CMK (cell line): ENCODE measurements at regions not wholly inside any gene's neighbourhood (a gene's known extent, or its start where the extent isn't known, plus 50 kb on each side); places are given as distances from the start of the nearest gene placed in this dataset.
"Not testable (repeated sequence)": the region's sequence is repeated elsewhere in the genome, so short reads cannot be mapped to it uniquely, and the experiment has no call there.

Experiments used
- DNase-seq: peaks from one replicate; pipeline ENCODE4 v3.0.0-alpha.2; 2010; ENCODE audit warnings: low read depth

GRCh38 chr22:25281675-25282345, 62.4 kb downstream of the CRYBB2 start:
- no peak for DNase-seq

DNA sequence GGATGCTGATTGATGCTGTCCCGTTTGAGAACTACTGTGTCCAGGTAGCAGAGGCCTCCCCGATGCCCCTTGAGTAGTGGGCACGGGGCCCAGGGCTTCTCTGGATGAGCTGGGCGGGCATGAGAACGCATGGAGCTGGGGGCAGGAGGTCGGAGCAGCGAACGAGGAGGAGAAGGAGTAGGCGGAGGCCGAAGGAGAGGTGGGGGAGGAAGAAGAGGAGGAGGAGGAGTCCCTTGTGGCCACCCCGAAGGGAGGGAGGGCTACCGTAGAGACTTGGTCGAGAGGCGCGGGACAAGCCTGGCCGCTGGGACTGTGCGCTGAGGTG, 62.9 kb downstream of the CRYBB2 start:
- DNase-seq: no peak

DNA sequence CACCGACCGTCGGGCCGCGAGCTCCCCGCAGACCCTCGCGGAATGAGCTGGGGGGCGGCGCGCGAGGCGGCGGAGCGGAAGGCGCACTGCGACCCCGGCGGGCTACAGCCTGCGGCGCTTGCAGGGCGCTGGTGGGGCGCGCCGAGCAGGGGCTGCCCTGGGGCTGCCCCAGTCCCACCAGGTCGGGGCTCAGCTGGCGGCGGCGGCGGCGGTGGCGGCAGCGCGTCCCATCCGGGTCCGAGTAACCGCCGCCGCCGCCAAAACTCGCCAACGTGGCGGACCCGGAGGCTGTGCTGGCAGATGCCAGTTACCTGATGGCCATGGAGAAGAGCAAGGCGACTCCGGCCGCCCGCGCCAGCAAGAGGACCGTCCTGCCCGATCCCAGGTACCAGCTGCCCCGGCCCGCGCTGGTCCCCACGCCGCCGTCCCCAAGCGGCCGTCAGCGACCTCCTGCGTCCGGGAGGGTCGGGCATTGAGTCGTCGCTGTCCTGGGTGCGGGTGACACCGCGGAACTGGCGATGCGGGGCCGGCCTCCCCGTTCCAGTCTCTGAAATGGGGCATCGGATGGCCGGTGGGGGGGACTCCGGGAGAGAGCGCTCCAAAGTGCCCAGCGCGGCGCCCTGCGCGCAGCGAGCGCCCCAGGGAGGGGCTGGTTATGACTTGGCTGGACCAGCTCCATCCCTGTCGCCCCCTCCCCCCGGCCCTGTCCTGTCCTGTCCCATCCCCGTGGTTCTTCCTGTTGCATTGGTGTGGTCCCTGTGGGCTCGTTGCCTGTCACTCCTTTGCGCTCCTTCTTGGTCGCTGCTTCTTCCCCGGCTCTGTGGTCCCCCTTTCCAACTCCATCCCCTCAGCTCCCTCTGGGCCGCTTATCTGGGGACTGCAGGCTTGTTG, 63.5 kb downstream of the CRYBB2 start:
- DNase-seq: no peak

DNA sequence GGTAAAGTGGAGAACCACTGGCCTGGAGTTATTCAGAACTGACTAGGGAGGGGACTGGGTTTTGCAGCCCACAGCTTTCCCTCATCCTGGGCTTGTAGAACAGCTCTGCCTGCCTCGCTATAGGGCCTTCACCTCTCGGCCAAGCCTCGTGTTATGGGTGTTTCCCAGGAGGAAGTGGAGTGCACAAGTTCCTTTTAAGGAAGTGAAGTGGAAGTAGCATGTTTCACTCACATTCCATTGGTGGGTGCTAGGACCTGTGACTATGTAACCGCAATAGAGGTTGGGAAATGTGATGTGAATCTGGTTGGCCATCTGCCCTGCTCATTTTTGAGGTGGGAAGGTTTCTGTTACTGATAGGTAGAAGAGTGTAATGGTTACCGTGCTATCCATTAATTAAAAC, 69.0 kb downstream of the CRYBB2 start:
- DNase-seq: not testable (repeated sequence)

- DNase-seq: not testable (repeated sequence)
Observed at GRCh38 chr22:25301912-25302311, 82.5 kb downstream of the CRYBB2 start.

DNA sequence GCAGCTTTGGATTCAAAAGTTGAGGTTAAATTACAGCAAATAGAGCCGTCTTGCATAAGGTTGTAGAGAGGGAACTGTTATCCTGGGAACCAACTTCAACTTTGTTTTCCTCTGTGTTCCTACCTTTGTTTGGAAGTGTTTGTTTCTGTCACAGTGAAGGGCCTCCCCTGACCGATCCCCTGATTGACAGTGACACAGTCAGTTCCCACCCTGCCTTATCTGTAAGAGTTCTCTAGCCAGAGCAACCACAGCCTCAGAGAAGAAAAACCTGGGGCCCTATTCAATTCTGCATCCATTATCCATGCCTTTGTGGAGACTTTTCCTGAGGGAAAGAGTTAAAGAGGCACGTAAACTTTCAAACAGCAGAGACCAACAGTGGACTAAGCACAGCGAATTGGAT, 90.1 kb downstream of the CRYBB2 start:
- DNase-seq: not testable (repeated sequence)

GRCh38 chr22:25311924-25312323, 92.5 kb downstream of the CRYBB2 start:
- not testable (repeated sequence) for DNase-seq

DNA sequence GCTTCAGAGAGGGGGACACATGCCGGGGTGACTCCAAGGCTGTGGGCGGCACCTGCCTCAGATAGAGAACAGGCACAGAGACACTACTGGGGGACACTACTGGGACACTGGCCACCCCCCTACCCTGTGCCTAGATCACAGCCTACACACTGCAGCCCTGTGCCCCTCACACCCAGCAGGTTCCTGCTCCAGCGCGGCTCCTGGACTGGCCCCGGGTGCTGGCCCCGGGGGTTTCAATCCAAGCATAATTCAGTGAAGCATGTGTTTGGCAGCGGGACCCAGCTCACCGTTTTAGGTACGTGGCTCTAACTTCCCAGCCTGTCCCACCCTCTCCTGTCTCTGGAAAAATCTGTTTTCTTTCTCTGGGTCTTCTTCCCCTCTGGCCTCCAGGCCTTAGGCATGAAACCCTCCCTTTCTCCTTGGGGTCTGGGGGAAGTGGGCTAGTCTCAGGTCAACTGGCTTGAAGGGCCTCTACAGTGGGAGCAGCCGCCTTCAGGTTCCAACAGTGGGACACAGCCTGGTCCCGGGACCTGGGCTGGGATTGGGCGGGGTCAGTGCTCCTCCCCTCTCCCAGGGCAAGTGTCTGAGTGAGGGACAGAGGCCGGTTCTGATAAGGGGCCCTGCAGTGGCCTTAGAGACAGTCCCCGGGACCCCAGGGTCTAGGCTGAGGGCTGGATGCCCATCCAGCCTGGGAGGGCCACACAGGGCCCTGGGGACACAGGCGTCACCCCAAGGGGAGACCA, 98.8 kb downstream of the CRYBB2 start:
- DNase-seq: no peak

DNA sequence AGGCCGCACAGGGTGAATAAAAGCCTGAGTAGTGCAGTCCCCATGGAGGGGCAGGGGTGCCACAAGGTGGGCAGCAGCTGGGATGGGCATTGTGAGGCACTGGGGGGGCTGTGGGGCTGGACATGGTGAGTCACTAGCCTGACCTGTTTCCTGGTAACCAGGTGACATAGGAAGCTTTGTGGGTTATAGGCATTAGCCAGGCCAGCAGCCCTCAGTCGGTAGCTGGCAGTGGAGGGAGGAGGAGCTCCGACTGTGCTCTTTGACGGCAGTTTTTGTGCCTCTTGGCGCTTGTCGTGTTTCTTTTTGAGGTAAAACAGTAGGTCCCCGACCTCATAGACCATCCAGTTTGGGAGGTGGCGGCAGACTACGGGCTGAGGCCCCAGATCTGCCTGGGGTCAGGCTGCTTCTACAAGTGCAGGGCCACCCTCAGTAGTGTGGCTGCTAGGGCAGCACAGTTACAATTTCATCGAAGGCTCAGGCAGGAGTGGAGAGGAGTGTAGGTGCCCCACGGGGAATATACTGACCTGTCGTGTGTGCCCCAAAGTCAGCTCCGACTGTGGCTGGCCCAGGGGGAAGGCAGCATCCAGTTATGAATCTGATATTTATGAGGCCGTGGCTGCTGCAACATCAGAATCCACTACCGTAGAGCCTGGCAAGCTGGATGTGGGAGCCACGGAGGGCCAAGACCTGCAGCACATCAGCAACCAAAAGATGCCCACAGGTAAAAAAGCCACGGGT, 107.7 kb downstream of the CRYBB2 start:
- DNase-seq: no peak

DNA sequence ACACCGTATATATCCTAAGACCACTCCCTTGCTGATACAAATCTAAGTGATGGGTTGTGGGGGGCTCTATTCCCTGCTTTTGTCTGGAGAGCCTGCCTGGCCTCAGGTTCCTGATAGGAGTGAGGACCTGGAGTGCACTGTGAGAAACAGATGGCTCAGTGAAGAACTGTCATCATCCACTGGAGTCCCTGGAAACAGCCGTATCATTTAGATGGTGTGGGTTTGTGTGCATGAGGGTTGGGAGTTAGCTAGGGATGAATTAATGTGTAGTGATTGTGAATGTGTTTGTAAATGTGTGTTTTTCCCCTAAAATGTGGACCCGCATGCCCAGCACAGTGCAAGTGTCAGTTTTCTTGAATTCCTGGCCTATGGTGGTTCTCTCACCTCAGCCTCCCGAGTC, 111.6 kb downstream of the CRYBB2 start:
- no peak for DNase-seq

DNA sequence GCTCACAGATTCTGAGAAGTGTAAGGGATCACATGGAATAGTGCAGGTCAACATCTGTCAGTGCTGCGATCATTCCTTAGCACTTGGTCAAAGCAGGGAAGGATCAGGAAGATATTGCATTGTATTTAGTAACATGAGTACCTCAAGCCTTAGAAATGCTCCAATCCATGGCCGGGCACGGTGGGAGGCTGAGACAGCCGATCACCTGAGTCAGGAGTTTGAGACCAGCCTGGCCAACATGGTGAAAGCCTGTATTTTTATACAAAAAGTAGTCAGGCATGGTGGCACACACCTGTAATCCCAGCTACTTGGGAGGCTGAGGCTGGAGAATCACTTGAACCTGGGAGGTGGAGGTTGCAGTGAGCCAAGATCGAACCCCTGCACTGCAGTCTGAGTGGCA, 112.5 kb downstream of the CRYBB2 start:
- not testable (repeated sequence) for DNase-seq

- no peak for DNase-seq
Observed at GRCh38 chr22:25332386-25332785, 112.9 kb downstream of the CRYBB2 start.

DNA sequence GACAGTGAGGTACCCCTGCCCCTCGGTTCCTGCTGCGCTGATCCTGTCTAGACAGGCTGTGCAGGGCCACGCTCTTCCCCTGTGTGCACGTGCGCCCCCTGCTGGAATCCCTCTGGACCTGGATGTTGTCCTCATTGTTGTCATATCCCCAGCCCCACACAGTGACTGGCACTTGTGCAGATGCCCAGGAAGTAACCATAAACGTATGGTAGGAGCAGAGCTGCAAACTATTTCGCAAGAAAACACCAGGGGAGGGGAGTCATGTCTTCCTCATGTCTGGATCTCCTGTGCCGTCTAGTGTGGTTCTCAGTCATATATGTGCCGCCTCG, 114.7 kb downstream of the CRYBB2 start:
- peak; percentile 5 for DNase-seq

DNA sequence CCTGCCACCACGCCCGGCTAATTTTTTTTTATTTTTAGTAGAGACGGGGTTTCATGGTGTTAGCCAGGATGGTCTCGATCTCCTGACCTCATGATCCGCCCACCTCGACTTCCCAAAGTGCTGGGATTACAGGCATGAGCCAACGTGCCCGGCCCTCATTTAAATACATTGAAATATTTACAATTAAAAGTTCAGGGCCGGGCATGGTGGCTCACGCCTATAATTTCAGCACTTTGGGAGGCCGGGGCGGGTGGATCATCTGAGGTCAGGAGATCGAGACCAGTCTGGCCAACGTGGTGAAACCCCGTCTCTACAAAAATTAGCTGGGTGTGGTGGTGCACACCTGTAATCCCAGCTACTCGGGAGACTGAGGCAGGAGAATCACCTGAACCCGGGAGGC, 115.2 kb downstream of the CRYBB2 start:
- not testable (repeated sequence) for DNase-seq

- not testable (repeated sequence) for DNase-seq
Observed at GRCh38 chr22:25335276-25335675, 115.8 kb downstream of the CRYBB2 start.

GRCh38 chr22:25340536-25340935, 121.1 kb downstream of the CRYBB2 start:
- DNase-seq: not testable (repeated sequence)

GRCh38 chr22:25344366-25344765, 124.9 kb downstream of the CRYBB2 start:
- DNase-seq: not testable (repeated sequence)

GRCh38 chr22:25346859-25347751, 127.7 kb downstream of the CRYBB2 start:
- DNase-seq: no peak

DNA sequence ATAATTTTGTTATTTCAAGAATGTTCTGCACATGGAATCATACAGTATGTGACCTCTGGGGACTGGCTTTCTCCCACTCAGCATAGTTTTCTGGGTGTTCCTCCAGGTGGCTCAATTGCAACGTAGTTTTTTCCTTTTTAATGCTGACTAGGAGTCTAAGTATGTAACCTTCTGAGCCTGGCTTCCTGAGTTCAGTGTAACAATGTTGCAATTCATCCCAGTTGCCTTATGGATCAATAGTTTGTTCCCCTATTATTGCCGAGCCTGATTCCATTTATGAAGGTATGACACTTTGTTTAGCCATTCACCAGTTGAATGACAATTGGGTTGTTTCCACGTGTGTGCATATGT, 128.3 kb downstream of the CRYBB2 start:
- no peak for DNase-seq

DNA sequence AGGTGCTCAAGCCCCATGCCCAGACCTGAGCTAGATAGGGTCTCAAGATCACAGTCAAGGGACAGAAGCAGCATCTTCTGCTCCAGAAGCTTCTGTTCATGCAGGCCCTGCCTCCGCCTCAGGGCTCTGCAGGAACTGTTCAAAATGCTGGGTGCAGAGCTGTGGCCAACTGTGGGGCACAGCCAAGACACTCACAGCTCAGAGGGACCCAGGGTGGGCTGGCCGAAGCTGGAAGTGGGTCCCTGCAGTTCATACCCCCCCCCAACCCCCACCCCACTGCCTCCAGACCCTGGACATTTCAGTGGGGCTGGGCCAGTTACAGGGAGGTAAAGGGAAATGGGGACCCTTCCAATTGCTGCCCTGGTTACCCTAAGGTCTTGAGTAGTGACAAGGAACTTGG, 129.0 kb downstream of the CRYBB2 start:
- DNase-seq: no peak

DNA sequence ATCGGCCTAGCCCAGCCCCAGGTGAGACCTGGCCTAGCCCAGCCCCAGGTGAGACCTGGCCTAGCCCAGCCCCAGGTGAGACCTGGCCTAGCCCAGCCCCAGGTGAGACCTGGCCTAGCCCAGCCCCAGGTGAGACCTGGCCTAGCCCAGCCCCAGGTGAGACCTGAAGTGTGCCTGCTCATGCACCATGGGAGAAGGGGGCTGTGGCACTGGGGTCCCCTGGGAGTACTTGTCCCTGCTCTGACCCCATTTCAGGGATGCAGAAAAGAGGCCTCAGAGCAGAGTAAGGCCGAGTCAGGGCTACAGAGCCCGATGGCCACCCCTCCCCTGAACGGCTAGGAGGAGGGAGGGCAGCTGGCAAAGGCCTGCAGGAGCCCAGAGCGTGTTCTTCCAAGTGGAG, 129.6 kb downstream of the CRYBB2 start:
- DNase-seq: not testable (repeated sequence)
